NCI-H82 (cell line): ENCODE measurements at regions not wholly inside any gene's neighbourhood (a gene's known extent, or its start where the extent isn't known, plus 50 kb on each side); places are given as distances from the start of the nearest gene placed in this dataset.

Experiments
- DNase-seq: peaks from one replicate; lab custom pipeline; 2025; lab: John Stamatoyannopoulos, UW

DNA sequence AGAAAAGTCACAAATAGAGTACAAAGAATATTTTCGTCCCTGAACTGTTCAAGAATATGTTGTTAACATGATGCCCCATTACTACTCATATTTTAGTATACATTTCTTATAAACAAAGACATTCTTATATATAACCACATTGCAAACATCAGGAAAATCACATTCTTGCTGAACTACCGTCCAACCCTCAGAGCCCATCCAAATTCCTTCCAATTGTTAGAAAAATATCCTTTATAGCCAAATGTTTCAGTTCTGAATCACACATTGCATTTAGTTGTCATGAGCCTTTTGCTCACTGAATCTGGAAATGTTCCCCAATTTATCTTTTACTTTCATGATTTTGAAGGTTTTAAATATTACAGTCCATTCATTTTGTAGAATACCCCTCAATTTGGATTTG lies 467.8 kb upstream of the ARGLU1 start:
- DNase-seq: no peak

DNA sequence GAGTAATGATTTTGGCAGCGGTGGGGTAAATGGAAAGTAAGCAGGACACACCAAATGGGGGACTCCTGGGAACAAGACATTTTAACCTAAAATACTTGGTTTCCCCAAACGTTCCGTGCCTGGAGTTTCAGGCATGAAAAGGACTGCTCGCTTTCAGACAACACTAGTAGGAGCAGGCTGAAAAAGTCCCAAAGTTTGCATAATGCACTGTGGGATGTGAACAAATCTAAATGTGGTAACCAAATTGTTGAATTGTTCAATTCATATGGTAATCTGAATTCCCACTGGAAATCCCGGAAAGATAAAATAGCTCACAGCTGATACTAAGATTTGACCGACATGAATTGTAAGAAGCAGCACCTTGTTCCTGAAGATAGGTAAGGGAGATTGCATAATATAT lies 467.2 kb upstream of the ARGLU1 start:
- no peak for DNase-seq

DNA sequence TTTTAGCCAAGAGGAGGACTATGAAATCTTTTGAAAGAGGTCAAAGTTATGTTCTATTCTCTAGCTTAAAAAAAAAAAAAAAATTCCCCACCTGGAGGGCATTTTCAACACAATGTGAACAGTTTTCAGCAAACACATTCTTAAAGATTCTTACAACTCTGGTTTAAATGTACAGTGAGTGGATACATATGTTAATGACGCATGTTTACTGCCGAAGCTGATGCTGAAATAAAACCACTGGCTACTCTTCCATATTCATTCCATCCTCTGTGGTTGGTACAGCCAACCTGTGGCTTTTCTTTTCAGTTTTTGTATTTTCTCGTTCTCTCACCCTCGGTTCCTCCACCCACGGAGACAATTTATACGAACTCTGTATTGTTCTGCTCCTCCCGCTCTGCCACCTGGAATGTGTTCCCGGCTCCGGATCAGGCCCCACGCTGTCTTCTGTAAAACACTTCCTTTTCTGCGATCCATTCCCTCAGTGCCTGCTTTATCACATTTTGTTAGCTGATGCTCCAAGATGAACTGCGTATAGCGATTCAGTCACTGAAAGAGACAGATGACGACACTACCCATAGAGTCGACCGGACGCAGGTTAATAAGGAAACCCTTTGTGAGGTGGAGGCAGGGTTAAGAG lies 466.4 kb upstream of the ARGLU1 start:
- no peak for DNase-seq

DNA sequence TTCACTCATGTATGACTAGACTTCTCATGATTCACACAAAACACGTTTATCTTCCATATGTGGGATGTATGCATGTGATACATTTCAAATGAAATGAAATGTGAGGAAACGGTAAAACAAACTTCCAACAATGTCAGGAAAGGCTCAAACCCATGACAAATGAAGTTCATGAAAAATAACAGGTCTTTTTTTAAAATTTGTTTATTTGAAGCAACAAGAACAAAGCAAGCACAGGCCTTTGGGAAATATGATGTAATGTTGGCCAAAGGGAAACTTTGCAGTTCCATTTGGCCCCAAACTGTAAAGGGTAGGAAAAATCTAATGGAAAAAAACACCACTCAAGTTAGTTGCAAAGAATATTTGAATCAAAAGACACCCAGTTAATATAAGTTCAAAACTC lies 463.8 kb upstream of the ARGLU1 start:
- DNase-seq: no peak

DNA sequence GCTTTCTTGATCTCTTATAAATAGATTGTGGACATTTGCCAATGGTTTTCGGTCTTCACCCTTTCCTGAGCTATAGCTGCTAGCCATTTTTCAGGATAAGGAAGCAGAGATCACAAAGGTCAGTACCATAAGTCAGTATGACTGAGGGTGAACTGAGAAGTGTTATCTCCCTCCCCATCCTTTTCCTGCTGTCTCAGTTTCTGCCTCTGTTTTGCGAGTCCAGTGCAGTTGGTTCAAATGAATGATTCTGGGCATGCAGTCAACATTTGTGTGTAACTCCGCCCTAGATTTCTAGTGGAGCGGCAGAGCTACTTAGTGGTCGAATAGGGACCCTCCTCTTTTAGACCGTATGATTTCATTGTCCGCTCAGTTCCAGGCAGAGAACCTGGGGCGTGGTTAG lies 460.8 kb upstream of the ARGLU1 start:
- DNase-seq: no peak

DNA sequence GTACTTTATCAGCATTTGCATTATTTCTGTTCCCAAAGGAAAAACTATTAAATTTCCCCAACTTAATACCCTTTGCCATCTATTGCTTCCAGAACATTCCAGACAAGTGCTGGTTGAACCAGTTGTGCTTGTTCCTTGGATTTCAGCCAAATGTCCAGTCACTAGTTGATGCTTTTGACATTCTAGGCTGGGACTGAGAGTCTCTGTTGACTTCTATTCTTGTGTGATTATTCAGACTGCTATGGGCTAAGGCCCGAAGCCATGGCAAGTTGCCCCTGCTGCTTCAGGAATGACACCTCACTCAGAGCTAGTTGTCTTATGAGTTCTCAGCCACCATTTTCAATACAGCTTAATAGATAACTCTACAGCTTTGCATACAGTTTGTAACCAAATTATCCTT lies 458.1 kb upstream of the ARGLU1 start:
- no peak for DNase-seq

DNA sequence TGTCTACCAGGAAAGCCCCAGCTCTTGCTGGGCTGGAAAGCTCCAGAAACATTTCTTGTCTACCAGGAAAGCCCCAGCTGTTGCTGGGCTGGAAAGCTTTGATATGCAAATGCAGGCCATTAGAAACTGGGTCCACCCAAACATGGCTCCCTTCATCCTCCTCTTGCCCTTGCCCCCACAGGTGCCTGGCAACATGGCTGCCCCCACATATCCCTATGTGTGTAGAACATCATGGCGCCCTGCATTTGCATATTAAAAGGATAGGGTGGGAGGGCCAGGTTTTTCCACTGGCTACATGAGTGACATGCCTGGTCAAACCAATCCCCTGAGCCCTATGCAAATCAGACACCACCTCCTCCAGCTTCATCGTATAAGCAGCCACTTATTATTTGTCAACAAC lies 455.4 kb upstream of the ARGLU1 start:
- DNase-seq: no peak

DNA sequence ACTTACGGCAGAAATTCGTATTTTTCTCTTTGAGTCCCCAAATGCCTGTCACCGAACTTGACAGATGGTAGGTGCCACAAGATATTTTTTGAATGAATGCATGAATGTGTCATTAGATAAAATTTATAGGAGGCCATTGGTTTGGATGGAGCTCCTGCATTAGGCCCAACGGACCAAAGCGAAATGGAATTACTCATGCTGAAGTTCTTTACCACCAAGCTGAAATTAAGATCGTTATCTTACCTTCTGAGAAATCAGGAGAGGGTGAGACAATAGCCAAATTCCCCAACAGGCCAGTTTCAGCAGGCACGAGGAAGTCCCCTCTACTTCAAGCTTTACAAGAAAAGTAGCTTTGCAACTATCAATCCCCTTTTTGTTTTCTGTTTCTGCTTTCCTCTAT lies 452.5 kb upstream of the ARGLU1 start:
- no peak for DNase-seq

DNA sequence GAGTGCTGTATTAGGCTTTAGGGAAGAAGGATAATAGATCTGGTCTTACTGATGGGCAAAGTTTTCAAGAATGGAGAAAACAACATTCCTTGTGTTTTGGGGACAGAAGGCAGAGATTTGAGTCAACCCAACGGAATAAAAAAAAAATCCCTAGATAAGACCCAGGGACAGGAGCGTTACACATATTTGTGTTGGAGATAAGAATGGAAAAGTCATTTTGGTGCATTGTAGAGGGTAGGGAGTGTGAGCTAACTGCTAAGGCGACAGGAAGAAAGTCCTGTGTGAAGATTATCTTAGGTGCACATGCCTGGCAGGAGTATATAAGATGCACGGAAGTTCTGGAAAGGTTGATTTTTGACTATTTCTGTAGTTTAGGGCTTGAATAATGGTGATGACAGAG lies 450.3 kb upstream of the ARGLU1 start:
- DNase-seq: no peak

DNA sequence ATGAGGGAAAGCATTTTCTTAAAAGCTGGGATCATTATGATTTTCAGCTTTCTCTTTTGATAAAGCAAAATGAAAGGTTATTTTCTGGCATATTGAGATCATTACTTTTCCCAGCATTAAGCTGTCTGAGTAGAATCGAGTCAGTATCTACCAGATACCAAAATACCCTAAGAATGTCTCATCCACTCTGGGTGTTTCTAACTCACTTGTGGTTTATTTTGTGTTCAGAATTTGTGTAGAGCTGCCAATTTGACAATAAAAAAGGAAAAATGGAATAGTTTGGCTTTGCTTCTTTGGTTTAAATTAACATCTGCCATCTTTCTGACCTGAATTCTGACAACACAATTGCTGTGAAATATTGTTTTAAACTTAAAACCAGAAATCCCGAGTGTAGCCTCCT lies 438.7 kb upstream of the ARGLU1 start:
- no peak for DNase-seq

DNA sequence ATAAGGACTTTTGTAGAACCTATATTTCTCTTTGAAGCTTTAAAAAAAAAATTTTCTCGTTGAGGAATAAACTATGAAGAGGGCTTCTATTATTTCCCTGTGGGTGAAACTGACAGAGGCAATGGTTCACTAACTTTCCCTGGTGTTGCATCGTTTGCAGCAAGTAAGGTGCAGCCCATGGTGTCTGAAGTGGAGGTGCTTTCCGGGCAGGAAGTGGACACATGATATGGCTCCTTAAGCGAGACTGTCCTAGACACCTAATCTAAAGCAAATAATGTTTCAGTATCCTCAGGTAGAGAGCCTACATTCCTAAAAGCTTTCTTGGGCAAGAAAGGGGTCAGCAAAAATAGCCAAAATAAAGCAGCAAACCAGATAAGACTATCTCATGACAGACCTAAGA lies 437.6 kb upstream of the ARGLU1 start:
- DNase-seq: no peak

DNA sequence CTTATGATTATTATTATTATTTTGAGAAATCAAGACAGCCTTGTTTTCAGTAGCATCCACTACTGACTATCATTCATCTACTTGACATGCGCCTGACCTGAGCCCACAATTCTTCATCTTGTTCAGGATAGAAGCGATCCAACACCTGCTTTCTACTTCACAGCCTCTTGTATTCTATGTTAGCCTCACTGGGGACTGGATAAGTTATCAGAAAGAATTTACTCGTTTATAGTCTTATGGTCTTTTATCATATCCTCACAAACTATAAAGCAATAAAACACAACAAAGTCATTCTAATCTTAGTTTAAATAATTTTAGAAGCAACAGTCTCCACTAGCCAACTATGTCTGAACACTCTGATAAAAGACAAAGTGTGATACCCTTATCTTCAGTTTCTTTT lies 436.0 kb upstream of the ARGLU1 start:
- DNase-seq: no peak

DNA sequence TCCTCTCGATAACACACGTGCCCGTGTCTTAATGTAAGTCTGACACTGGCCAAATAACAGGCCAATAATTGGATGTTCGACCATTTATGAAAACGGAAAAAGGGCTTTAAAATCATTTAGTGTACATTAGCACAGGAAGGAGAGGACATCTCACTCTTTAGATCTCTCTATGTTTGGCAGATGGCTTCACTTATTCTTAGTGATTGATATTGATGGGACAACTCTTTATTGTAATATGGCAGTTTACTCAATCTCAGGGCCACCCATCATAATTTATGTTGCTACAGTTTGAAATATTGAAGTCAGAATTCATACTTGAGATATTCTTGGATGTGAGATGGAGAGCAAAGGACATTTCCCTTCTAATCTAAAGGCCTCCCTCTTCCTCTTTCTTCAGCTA lies 430.7 kb upstream of the ARGLU1 start:
- no peak for DNase-seq

DNA sequence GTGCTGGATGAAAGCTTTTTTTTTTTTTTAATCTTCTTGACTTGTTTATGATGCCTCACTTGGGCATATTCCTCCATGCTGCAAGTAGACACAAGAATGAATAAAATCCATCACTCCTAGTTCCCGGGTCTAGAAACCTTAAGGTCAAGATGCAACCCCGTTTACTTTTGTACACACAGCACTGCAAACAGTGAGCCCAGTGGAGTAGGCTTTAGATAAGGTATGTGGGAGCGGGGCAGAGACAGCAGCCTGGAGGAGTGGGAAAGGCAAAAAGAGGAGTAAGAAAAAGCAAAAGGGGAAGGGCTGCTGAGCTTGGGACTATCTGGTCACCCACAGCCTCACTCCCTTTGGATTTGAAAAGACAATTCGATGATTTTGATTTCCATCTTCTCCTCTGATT lies 429.8 kb upstream of the ARGLU1 start:
- no peak for DNase-seq

DNA sequence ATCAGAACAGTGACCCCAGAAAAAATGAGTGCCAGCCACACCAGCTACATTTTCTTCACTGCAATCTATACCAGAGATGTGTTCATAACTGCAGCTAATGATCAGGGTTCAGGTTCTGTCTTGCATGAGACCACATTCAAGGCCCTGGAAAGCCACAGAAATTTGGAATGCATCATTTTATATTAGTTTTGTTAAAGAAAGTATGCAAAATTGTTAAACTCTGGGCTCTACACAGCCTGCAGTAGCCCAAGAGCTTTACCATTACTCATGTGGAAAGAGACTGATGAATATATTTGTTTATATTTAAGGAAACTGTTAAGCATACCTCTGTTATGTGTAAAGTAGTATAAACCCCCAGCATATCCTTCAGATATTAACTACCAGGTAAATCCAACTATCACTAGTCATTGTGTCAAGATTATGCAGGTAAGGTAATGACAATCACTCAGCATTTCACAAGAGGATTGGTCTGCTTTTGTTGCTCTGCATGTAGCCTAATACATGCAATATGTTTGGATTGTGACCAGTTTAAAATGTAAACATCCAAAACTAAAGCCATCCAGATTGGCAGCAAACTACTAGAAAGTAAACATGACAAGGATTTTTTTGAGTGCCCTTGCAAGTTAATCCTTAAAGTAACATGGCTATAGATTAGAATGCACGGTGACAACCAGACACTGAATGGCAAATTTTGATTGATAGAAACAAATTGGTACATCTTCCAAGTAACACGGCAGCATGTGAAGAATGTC lies 429.1 kb upstream of the ARGLU1 start:
- DNase-seq: no peak

DNA sequence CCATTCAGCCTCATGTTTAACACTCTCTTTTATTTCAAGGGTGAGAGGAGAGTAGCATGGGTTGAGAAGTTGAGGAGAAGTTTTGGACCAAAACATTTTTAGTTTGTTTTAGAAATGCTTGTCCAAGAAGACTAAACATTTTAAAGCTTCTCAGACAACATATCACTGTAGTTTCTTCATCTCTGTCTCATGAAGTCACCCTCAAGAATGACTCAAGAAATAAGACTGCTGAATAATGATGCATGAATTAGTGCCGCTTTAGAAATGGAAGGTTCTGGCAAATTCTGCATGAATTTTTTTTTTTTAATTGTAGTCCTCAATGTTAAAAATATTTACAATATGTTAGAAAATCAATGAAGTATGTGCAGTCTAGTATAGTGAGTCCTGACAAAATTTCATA lies 422.7 kb upstream of the ARGLU1 start:
- DNase-seq: no peak

DNA sequence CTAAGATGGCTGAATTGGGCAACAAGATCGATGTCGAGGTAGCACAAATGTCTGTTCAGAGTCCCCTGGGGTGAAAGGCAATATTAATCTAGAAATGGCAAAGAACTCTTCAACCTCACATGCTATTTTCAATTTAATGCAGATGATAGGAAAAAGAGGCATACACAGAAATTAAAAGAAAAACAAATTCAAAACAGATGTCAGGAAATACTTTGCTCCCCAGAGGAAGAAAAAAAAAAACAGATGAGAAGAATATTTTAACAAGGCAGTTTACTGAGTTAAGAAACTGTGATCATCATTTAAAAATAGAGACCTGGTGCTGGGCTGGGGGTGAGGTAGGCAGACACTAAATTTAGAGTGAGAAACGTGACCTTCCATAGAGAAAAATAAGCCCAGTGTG lies 421.9 kb upstream of the ARGLU1 start:
- no peak for DNase-seq

DNA sequence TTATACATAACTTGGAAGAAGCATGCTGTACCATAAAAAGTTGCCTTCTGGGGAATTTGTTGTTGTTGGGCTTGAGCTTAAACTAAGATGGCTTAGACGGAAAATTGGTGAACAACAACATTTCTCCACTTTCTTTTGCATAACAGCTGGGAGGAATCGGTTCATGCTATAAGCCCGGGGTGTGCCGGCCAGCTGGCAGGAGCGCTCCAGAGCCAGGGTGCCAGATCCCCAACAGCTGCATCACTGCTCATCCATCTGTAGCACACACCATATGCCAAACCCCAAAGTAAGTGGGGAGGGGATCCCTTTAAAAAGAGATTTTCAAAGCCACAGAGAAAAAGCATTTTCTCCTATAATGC lies 419.5 kb upstream of the ARGLU1 start:
- no peak for DNase-seq

DNA sequence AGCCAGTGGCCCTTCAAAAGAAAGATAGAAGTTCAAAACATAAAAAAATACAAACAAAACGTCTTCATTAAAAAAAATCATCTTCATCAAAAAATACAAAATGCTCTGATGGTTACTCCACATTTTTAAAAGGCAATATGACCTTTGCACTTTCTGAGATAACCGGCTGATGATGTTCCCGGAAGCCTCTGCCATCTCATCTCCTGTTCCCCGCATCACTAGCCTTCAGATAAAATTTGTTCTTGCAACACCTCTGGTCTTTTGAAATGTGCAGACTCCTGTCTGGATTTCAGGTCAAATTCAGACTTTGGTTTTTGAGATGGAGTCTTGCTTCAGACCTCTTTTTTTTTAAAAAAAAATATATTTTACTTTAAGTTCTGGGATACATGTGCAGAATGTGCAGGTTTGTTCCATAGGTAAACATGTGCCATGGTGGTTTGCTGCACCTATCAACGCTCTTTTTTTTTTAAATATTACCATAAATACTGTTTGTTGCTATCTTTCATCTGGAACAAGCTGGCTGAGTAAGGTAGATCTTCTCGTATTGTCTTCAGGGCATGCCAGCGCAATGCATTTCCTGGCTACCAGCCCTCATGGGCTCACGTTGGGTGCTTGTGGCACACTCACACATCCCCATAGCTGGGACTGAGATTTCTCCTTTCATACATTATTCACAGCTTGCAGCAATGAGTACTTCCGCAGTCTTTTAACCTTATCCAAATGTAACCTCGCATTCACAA lies 418.9 kb upstream of the ARGLU1 start:
- DNase-seq: no peak

DNA sequence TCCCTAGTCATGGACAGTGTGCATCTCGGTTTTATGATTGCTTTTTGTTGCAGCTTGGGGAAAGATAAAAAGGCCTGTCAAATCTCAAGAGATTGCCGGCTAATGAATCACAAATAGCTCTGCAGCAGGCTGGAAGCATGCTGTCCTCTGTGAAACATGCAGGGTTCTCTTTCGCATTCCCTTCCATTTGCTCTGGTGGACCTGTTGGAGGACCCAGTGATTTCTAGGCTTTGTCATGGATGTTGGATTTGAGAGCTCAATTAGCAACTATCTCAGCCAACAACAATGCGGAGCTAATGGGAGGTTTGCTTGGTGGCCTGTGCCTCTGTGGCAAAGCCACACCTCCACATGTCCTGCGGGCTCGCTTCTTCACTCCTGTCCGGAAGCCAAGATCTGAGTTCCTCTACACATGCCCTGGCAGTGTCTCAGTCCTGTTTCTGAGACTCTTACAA lies 418.1 kb upstream of the ARGLU1 start:
- no peak for DNase-seq

DNA sequence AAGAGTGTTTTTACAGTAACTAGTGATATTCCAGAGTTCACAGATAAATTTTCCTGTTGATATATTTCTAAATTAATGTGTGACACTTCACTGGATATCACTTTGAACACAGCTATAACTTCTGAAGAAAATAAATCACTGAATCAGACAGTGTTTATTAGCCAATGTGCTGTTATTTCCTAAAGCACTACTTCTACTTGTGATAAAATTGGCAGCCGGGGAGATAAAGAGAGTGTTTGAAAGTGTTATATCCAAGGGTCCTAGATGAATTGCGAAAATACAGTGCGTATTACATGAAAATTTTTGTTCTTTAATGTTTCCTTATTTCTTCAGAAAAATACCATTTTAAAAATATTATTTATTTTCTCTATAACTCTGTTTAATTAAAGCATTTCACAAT lies 417.5 kb upstream of the ARGLU1 start:
- DNase-seq: no peak

DNA sequence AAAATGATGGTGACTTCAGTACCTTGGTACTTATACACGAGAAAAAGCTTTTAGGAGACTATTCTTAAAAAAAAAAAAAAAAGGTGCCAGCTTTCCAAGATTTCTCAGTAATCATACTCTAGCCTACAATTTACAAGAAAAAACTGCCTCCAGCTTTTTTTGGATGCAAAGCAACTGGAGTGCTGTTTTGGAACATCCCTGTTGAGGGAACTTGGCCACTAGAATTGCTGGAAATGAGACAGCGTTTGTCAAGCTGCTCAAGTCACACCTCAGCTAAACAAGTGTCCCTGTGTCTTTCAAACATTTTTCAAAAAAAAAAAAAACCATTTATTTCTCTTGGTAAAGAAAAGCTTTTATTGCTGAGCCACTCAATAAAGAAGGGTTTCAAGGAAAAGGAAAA lies 413.1 kb upstream of the ARGLU1 start:
- no peak for DNase-seq

DNA sequence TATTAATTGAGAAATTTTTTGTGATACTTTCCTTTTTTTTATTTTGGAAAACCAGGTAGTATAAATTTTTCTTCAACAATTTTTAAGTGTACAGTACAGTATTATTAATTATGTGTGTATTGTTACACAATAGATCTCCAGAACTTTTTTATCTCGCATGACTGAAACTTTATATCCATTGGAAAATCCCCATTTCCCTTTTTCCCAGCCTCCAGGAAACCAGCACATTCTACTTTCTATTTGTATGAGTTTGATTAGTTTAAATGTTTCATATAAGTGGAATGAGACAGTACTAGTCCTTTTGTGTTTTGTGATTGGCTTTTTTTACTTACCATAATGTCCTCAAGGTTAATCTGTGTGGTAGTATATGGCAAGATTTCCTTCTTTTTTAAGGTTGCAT lies 399.5 kb upstream of the ARGLU1 start:
- DNase-seq: no peak

DNA sequence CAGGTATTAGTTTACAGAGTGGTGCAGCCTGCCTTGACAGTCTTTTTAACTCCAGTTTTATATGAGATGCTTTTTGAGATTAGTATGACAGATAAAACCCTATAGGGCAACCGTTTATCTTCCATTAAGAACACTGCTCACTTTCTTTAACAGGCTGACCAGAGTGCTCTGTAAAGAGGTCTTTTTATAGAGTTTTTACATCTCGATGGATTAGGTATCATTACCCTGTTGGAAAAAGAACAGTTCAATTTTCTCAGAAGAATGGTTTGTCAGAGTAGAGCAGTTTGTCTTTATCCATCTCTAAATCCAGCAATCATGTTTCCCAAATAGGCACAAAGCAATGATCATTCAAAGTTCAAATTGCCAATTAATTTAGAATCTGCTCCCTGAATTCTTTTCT lies 395.2 kb upstream of the ARGLU1 start:
- no peak for DNase-seq
